NCI-H748 (cell line): ENCODE measurements at regions not wholly inside any gene's neighbourhood (a gene's known extent, or its start where the extent isn't known, plus 50 kb on each side); places are given as distances from the start of the nearest gene placed in this dataset.
"Not testable (repeated sequence)": the region's sequence is repeated elsewhere in the genome, so short reads cannot be mapped to it uniquely, and the experiment has no call there.

Experiments
- DNase-seq: peaks from one replicate; lab custom pipeline; 2025; ENCODE audit not compliant: unreplicated experiment; lab: John Stamatoyannopoulos, UW

DNA sequence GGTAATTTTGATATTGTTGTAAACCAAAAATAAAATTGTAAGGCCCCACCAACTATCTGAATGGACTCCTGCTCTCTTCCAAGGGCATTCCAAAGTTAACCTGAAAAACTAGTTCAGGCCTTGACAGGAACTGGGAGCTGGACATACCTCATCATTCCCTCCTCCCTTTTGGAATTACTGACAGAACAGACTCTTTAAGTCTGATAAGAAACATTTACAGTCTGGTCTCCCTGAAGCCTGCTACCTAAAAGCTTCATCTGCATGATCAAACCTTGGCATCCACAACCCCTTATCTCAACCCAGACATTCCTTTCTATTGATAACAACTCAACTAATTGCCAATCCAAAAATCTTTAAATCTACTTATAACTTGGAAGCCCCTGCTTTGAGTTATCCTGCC is 123.8 kb downstream of the TLR5 start:
- no peak for DNase-seq

DNA sequence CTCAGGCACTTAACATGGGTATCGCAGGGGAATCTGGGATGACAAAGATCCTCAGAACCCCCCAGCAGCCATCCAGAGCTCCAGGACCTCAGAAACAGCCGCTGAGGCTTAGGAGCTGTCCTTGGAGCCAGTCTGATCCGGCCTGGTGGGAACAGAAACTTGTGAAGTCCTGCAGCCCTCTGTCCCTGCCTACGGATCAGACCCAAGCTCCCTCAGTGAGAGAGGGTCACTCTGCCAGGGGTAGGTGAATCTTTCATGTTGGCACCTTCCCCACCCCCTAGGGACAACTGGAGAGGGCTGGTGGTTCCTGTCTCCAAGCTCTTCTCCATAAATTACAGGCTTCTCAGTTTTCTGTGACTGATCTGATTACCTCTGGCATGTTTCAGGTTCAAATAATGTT is 122.3 kb downstream of the TLR5 start:
- DNase-seq, result no peak

DNA sequence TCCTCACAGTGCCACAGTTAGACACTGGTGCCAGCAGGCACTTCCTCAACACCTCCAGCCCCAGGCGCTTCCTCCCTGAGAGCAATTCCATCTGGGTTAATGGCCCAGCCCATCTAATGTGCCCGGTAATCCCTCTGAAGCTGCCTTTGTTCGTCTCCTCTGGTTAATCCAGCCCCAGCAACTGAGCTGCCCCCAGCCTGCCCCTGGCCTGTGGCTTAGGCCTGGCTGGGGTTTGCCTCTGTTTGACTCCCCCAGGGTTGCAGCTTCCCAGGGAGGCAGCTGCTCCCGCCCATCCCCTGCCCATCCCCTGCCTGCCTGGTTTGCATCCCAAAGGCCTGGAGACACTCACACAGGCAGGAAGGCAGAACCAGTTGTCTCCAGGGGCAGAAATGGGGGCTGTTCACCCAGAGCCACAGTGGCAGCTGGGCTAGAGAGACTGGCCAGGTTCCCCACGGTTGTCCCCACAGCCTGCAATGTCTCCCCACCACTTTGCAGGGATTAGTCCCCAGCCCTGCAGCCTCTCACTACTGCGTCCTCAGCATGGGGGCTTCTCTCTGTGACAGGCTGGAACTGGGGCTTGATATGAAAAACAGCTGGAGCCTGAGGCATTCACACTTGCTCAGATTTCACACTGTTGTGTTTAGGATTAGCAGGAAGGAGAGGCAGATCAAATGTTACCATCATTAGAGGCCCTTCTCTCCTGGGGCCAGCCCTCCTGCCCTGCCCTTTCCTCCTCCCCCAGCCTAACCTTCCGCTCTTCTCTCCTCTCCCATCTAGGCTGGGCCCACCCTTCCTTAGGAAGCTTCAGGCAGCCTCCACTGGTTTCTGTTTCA is 120.2 kb downstream of the TLR5 start:
- no peak for DNase-seq

DNA sequence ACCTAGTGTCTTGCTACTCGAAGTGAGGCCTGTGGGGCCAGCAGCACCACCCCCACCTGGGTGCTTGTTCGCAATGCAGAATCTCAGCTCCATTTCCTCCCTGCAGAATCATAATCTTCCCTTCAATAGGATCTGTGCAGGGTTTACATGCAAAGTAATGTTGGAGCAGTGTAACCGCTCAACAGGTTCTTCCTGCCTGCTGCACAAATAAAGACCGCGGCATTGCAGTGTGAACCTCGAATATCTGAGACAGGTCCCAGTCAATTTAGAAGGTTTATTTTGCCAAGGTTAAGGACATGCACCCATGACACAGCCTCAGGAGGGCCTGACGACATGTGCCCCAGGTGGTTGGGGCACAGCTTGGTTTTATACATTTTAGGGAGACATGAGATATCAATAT is 119.2 kb downstream of the TLR5 start:
- no peak for DNase-seq

DNA sequence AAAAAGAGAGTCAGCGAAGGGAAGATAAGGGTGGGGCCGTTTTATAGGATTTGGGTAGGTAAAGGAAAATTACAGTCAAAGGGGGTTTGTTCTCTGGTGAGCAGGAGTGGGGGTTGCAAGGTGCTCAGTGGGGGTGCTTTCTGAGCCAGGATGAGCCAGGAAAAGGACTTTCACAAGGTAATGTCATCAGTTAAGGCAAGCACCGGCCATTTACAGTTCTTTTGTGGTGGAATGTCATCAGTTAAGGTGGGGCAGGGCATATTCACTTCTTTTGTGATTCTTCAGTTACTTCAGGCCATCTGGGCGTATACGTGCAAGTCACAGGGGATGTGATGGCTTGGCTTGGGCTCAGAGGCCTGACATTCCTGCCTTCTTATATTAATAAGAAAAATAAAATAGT is 118.6 kb downstream of the TLR5 start:
- not testable (repeated sequence) for DNase-seq

DNA sequence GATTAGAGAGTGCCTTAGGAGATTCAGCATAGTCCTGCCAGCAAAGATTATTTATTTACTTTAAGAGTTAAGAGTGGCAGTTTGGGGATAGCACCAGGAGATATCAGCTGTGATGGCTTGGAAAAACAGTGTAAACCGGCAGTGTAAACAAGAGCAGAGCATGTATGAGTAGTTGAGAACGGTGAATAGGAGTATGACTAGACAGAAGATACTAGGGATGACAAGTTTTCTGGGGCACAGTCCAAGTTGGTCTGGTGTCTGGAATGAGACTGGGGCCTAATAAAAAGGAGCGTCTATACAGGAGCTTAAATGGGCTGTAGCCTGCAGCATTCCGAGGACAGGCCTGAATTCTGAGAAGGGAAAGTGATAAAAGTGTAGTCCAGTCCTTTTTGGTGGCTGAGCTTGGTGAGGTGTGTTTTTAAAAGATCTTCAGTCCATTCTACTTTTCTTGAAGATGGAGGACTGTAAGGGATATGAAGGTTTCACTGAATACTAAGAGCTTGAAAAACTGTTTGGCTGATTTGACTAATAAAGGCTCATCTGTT is 117.8 kb downstream of the TLR5 start:
- not testable (repeated sequence) for DNase-seq

DNA sequence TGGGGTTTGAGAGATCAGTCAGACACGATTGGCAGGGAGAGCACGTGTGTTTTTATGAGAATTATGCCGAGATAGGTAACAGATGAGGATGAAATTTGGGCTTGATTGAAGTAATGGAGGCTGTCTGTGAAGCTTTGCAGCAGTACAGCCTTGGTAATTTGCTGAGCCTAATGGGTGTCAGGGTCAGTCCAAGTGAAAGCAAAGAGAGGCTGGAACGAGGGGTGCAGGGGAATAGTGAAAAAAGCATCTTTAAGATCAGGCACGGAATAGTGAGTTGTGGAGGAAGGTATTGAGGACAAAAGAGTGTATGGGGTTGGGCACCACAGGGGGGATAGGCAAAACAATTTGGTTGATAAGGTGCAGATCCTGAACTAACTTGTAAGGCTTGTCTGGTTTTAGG is 116.4 kb downstream of the TLR5 start:
- not testable (repeated sequence) for DNase-seq

DNA sequence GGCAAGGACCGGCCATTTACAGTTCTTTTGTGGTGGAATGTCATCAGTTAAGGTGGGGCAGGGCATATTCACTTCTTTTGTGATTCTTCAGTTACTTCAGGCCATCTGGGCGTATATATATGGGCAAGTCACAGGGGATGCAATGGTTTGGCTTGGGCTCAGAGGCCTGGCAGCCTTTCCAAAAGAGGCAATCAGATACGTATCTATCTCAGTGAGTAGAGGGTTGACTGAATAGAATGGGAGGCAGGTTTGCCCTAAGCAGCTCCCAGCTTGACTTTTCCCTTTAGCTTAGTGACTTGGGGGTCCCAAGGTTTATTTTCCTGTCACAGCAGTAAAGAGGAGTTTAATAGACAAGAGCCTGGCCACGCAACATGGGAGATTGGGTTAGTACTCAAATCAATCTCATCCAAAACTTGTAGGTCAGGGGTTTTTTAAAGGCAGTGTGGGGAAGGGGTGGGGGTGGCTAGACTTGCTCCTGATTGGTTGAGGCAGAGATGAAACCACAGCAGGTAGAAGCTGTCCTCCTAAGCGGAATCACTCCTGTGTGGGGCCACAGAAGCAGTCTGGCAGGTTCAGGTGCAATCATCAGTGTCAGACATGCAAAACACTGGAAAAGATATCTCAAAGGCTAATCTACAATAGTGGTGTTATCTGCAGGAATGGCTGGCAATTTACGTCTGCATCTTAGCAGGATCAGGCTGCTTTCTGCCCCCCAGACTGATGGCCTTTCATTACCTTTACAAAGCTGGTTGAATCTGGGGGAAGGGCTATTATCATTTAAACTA is 112.9 kb downstream of the TLR5 start:
- DNase-seq, result no peak

DNA sequence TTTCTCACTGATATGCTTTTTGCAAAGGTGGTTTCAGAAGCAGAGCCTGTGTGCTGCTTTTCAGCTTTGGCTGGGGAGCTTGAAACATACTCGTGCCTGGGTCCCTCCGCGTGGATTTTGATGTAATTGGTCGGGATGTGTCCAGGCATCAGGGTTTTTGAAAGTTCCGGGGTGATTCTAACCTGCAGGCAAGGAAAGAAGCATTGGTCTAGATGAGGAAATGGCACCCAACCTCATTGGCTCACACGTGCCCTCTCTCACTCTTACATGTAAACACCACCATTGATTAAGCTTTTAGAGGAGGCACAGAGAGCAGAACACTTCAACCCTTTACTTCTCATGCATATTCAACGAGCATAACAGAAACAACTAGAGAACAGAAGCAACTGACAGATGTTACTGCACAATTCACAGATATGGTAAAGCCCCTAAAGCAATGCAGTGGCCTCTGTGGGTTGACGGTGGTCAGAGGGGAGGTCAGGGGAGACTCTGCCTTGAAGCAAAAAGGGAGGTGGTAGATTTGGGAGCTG is 112.1 kb downstream of the TLR5 start:
- DNase-seq, result no peak

DNA sequence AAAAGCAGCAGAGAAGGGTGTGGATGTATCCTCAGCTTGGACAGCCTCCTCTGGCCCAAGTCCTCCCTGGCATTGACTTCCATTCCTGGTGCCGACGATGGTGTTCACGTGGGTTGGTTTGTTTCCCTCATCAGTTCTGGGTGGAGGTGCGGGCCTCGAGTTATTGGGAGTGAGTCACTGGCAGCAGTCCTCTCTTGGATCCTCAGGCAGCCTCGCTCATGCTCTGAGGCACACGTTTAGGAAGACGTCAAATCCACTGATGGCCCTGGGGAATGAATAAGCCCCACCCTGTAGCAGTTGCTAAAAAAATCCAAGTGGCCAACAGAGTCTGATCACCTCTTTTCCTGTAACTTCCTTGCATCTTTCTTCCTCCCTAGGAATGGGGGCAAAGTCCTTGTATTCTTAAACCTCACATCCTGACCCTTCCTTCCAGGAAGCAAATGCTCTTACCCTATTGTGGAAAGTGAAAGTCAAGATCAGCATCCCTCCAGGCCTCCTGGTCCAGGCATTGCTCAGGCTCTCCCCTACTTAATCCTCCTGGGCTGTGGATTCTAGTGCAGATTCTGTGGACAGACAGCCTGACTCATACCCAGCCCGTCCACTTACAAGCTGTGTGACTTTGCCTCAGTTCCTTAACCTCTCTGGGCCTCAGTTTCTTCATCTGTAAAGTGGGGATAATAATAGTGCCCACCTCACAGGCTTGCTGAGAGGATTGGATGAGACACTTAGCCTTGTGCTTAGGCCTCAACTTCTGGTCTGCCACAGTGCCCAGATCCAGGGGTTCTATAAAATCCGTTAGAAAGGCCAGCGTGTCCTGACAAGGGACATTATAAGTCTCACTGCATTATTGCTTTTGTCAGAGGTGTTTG is 111.1 kb downstream of the TLR5 start:
- no peak for DNase-seq

DNA sequence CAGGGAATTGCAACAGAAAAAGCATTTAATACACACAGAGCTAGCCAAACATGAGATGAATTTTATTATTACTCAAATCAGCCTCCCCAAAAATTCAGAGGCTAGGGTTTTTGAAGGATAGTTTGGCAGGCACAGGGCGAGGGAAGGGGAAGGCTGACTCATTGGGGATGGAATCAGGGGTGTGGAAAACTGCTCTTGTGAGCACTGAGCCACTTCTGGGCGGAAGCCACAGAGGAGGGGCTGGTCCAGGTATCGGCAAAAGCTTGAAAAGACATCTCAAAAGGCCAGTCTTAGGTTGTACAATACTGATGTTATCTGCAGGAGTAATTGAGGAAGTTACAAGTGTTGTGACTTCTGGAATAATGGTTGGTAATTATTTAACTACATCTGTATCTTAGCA is 109.4 kb downstream of the TLR5 start:
- DNase-seq, result no peak

DNA sequence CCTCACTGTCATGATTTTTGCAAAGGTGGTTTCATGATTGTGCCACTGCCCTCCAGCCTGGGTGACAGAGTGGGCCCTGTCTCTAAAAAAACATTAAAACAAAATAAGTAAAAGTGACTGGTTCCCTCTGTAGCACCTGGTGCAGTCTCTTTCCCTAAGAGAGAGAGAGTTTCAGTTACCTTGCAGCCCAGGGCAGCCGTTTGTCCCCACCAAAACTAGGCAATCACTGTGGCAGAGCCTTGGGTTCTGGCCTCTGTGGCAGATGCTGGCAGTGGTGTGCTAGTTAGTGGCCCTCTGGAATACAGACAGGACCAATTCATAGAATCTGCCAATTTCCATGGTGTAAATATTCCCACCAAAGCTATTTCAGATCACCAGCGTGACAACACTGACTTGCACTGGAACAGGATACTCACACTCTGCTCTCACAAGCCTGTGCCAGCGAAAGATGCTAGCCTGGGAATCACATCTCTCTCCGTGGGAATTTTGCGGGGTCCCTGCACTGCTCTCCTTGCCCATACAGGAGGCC is 108.7 kb downstream of the TLR5 start:
- no peak for DNase-seq

DNA sequence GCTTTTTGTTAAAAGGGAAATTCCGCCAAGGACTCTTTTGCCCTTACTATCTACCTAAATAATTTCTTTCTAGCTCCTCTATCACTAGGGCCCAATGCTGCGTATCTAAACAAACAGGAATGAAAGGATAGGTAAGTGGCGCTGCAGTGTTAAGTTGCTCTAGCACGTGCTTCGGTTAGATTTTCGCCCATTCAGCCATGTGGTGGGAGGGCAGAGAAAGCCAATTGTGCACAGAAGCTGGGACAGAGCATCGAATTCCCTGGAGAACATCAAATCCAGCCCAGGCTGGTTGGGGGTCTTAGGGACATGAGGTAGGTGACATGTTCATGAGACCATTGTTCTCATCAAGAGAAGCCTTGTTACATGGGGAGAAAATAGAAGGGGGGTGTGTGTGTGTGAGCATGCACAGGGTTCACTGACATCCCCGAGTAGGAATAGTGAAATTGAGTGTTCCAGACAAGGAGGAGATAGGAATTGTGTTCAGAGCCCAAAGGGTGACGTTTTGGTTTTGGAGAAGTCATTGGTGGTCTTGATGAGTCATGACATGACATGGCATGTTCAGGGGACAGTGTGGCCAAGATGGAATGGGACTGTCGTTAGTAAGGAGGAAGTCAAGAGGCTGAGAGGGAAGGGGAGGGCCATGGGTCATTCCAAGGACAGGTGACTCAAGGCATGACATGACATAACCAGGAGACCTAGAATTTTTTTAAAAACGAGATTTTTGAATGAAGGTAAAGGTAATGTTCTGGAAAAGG is 107.1 kb downstream of the TLR5 start:
- DNase-seq, result peak; percentile 22

DNA sequence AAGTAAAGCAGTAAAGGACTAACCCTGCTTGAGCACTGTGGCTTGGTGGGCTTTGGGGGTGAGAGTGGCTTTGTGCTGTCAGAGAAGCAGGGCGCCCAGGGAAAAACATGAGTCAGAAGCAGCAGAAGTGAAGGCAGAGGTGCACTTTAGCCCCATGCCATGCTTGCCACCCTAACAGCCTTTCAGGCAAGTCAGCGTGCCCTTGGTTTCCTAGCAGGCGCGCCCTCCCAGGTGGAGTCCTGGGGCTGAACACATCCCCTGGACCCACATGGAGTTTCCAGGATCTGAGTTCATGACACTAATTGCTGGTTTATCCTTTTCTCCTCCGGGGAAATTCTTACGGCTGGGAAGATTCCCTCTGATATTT is 106.6 kb downstream of the TLR5 start:
- no peak for DNase-seq

DNA sequence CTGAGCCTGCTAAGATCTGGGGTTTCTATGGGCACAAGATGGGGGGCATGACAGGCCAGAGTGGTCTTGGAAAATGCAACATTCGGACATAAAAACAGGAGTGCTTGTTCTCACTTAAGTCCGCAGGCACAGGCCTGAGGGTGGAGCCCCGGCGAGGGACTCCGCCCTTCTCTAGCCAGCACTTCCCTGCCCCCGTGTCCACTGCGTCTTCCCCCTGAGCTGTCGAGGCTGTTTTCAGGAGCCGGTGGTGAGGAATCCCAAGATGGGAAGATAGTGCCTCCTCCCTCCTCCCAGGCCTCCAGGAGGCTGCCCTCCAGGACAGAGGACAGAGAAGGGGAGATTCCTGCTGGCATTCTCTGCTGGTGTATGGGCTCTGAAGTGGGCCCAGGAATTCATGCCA is 105.2 kb downstream of the TLR5 start:
- DNase-seq, result no peak

DNA sequence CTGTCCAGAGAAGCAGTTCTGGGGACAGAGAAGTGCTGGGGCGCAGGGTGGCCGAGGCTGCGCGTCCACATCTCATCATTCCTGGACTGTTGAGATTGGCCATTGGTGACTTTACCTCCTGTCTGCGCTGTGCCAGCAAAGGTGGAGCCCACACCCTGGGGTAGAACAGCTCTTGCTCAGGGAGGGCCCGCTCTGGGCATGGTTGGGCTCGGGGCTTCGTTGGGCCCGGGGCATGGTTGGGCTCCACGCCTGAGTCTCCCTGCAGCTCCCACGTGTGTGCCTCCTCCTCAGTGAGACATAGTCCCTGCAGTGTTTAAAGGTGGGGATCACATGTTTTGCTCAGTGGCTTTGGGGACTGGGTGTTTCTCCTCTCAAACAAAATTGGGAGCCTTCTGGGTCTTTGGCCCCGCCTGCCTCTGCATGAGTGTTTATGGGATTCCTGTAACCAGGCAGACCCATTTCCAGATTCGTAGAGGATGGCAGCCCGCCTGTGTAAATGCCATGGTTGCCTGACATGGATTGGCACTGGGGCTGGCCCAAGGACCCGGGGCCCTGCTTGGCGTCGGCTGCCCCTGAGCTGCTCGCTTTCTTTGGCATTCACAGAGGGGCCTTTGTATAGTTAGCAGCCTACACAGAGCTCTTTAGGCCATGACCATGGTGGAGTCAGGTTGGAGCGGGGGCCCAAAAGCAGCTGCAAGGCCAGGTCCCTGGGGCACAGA is 104.6 kb downstream of the TLR5 start:
- DNase-seq, result no peak

DNA sequence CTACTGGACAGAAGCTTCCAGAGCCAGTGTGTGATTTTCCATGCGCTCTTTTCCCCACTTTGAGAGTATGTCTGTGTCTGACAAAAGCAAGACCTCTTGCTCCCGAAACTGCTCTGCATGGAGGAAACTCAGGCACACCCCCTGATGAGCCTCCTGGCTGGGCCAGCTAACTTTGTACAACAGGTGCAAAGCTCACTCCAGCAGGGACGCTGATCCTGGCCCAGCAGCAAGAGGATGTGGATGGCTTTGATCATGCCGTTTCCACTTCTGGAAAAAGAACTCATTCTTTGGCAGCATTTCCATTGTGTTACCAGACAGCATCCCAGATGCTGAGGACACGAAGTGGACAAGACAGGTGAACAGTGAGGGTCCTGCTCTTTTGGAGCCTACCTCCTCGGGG is 103.1 kb downstream of the TLR5 start:
- DNase-seq, result no peak

DNA sequence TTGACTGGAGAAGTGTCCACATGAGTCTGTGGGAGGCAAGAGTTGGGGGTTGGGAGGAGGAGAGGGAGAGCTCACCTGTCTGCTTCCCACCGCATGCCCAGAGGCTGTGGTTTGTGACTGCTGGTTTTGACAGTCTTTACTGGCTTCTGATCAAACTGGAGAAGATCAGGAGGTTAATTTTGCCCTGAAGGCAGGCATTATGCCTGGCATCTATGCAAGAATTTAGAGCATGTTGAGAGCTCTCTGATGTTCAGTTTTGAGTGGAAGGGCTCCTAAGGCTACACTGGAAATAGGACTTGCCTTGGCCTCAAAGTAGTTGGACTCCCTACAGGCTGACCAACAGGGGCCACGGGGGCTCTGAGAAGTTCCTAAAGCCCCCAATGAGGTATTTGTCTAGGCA is 101.6 kb downstream of the TLR5 start:
- DNase-seq, result no peak

DNA sequence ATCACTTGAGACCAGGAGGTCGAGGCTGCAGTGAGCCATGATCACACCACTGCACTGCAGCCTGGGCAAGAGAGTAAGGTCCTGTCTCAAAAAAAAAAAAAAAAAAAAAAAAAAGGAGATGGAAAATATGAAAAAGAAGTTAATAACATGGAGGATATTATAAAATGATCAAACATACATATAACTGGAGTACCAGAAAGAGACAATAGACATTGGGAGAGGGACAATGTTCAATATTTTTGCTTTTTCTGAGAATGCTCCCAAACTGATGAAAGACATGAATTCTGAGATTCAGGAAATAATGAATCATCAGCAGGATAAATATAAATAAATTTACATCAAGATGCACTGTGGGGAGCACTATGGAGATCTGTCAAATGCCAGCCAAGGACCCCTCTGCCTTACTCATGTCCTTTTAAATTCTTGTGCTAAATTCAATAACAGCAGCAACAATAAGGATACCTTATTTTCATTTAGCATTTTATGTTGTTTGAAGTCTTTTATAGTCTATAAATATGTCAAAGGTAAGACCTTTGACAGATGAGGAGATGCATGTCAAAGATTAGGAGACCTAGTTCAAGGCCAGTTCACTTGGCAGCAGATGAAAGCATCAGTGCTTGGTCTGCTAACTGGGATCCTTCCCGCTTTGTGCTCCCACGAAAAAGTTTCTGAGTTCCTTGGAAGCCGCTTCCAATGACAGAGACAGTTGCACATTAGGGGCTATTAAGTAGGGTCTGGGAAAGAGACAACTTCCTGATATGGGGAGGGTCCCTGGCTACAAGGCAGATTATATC is 97.7 kb downstream of the TLR5 start:
- DNase-seq, result no peak
